Trophoblast cell (in vitro differentiated cells and primary cell): ENCODE measurements at regions not wholly inside any gene's neighbourhood (a gene's known extent, or its start where the extent isn't known, plus 50 kb on each side); places are given as distances from the start of the nearest gene placed in this dataset.

Experiments used
- DNase-seq, 2 donors: peaks; one replicate each; pipeline ENCODE4 v3.0.0-alpha.2; 2016
- H2AFZ ChIP-seq: 2 replicates; pipeline ENCODE4 v1.6.1; 2013; ENCODE audit warnings: low read length, moderate library complexity, mild to moderate bottlenecking; ENCODE audit not compliant: insufficient read depth, poor library complexity
- H2AK5ac ChIP-seq: 2 replicates; pipeline ENCODE4 v1.6.1; 2013; ENCODE audit warnings: mild to moderate bottlenecking, low read length
- H2BK120ac ChIP-seq: 2 replicates; pipeline ENCODE4 v1.6.1; 2013; ENCODE audit warnings: low read length, mild to moderate bottlenecking, moderate library complexity; ENCODE audit not compliant: insufficient read depth, poor library complexity
- H2BK12ac ChIP-seq: 2 replicates; pipeline ENCODE4 v1.6.1; 2013; ENCODE audit warnings: mild to moderate bottlenecking, low read length, moderate library complexity
- H2BK5ac ChIP-seq: 2 replicates; pipeline ENCODE4 v1.6.1; 2013; ENCODE audit warnings: low read length, low read depth, moderate library complexity, mild to moderate bottlenecking; ENCODE audit not compliant: poor library complexity
- H3K14ac ChIP-seq: 2 replicates; pipeline ENCODE4 v1.6.1; 2013; ENCODE audit warnings: mild to moderate bottlenecking, low read length
- H3K18ac ChIP-seq: 2 replicates; pipeline ENCODE4 v1.6.1; 2013; ENCODE audit warnings: mild to moderate bottlenecking, low read length
- H3K23ac ChIP-seq: 2 replicates; pipeline ENCODE4 v1.6.1; 2013; ENCODE audit warnings: low read length
- H3K27ac ChIP-seq: 2 replicates; pipeline ENCODE4 v1.5.1; 2013; ENCODE audit warnings: low read depth, mild to moderate bottlenecking, inconsistent platforms, low read length, moderate library complexity
- H3K27me3 ChIP-seq: 2 replicates; pipeline ENCODE4 v1.6.1; 2013; ENCODE audit warnings: inconsistent platforms, mild to moderate bottlenecking, low read length, moderate library complexity; ENCODE audit not compliant: insufficient read depth
- H3K36me3 ChIP-seq, 2 experiments: 1 replicate in 1 of 2; 2 replicates in 1 of 2; pipeline ENCODE4 v1.6.1; 2013; ENCODE audit warnings: low read length in 2 of 2, mild to moderate bottlenecking in 2 of 2, moderate library complexity in 1 of 2; ENCODE audit not compliant: insufficient read depth in 2 of 2, control insufficient read depth in 1 of 2
- H3K4ac ChIP-seq: 2 replicates; pipeline ENCODE4 v1.6.1; 2013; ENCODE audit warnings: low read depth, mild to moderate bottlenecking, low read length, moderate library complexity
- H3K4me1 ChIP-seq, 2 experiments: 1 replicate in 1 of 2; 2 replicates in 1 of 2; pipeline ENCODE4 v1.6.1; 2013; ENCODE audit warnings: low read length in 2 of 2, mild to moderate bottlenecking in 2 of 2, moderate library complexity in 1 of 2; ENCODE audit not compliant: insufficient read depth in 2 of 2, control insufficient read depth in 1 of 2
- H3K4me2 ChIP-seq: 2 replicates; pipeline ENCODE4 v1.6.1; 2013; ENCODE audit warnings: inconsistent platforms, mild to moderate bottlenecking, low read length, moderate library complexity
- H3K4me3 ChIP-seq: 2 replicates; pipeline ENCODE4 v1.5.1; 2013; ENCODE audit warnings: mild to moderate bottlenecking, low read depth, low read length, inconsistent platforms
- H3K79me1 ChIP-seq: one replicate; pipeline ENCODE4 v1.6.1; 2013; ENCODE audit warnings: low read length
- H3K79me2 ChIP-seq: 2 replicates; pipeline ENCODE4 v1.6.1; 2013; ENCODE audit warnings: low read length, mild to moderate bottlenecking; ENCODE audit not compliant: control insufficient read depth, insufficient read depth, poor library complexity
- H3K9ac ChIP-seq: 2 replicates; pipeline ENCODE4 v1.6.1; 2013; ENCODE audit warnings: mild to moderate bottlenecking, low read length
- H3K9me3 ChIP-seq: 2 replicates; pipeline ENCODE4 v1.6.1; 2013; ENCODE audit warnings: low read depth, mild to moderate bottlenecking, control low read depth, inconsistent platforms, low read length; ENCODE audit not compliant: insufficient read depth
- H4K12ac ChIP-seq: 2 replicates; pipeline ENCODE4 v1.6.1; 2013; ENCODE audit warnings: low read depth, mild to moderate bottlenecking, low read length, moderate library complexity
- H4K8ac ChIP-seq: 2 replicates; pipeline ENCODE4 v1.6.1; 2013; ENCODE audit warnings: low read depth, mild to moderate bottlenecking, low read length, moderate library complexity
- H4K91ac ChIP-seq: one replicate; pipeline ENCODE4 v1.6.1; 2013; ENCODE audit warnings: low read depth, mild to moderate bottlenecking, low read length, moderate library complexity
- WGBS: extraction: QIAGEN DNeasy Blood & Tissue Kit; methylation state at CpG from one replicate; pipeline ENCODE4 v1.1.7; 2013; ENCODE audit warnings: missing lambda C conversion rate; ENCODE audit not compliant: insufficient read length, insufficient coverage; ENCODE audit errors: extremely low coverage; 5-methylcytosine and 5-hydroxymethylcytosine counted together

GRCh38 chr1:164982545-164982944, 374.0 kb downstream of the LMX1A start:
- no peaks in the 10 kb centered on the region for H3K27me3 ChIP-seq
- H3K4me1 ChIP-seq = peaks cover 7 to 14% of the 10 kb centered on the region in 2 experiments
- H4K91ac ChIP-seq = no peak overlapping the region
- H3K23ac ChIP-seq = no peak overlapping the region
- no peak overlapping the region for H3K14ac ChIP-seq
- H3K18ac ChIP-seq = no peak overlapping the region
- H2BK12ac ChIP-seq = no peak overlapping the region
- H2AK5ac ChIP-seq = no peak overlapping the region
- no peak overlapping the region for H2BK120ac ChIP-seq
- no peaks in the 10 kb centered on the region for H3K9me3 ChIP-seq
- no peak overlapping the region for H4K12ac ChIP-seq
- no peak overlapping the region for H3K4me2 ChIP-seq
- WGBS = no CpG with 5 or more reads among the region's 1 CpG
- H2AFZ ChIP-seq = no peak overlapping the region
- no peaks in the 10 kb centered on the region for H3K79me2 ChIP-seq
- no peak overlapping the region for H3K4ac ChIP-seq
- no peaks in the 10 kb centered on the region for H3K36me3 ChIP-seq
- no peak for DNase-seq
- peaks cover 1% of the 10 kb centered on the region for H3K79me1 ChIP-seq
- H3K9ac ChIP-seq = no peak overlapping the region
- no peak overlapping the region for H4K8ac ChIP-seq
- no peak overlapping the region for H3K4me3 ChIP-seq
- H3K27ac ChIP-seq = peak overlapping the region; percentile 9
- H2BK5ac ChIP-seq = no peak overlapping the region

- Histone ChIP-seq H3K4me2 (no peak overlapping the region), H3K79me2 (no peaks in the 10 kb centered on the region), H3K36me3 (no peaks in the 10 kb centered on the region), H4K8ac (no peak overlapping the region), H4K91ac (no peak overlapping the region), H3K18ac (no peak overlapping the region), H2BK12ac (no peak overlapping the region), H3K14ac (no peak overlapping the region), H3K23ac (no peak overlapping the region), H2AK5ac (no peak overlapping the region), H3K9ac (no peak overlapping the region), H3K4me3 (no peak overlapping the region), H3K9me3 (no peaks in the 10 kb centered on the region), H3K79me1 (peaks cover 1% of the 10 kb centered on the region), H2AFZ (no peak overlapping the region), H2BK120ac (no peak overlapping the region), H4K12ac (no peak overlapping the region), H2BK5ac (no peak overlapping the region), H3K4ac (no peak overlapping the region), H3K4me1 (peaks cover 2 to 10% of the 10 kb centered on the region in 2 experiments), H3K27ac (no peak overlapping the region), H3K27me3 (no peaks in the 10 kb centered on the region)
- WGBS = no CpG with 5 or more reads among the region's 3 CpGs
- no peak for DNase-seq
Measured at GRCh38 chr1:164977561-164977960, 379.0 kb downstream of the LMX1A start.

GRCh38 chr1:164971921-164972415, 384.5 kb downstream of the LMX1A start:
- no peak overlapping the region for H2AFZ ChIP-seq
- no CpG with 5 or more reads among the region's 6 CpGs for WGBS
- no peak overlapping the region for H3K23ac ChIP-seq
- no peak overlapping the region for H3K4me2 ChIP-seq
- H2BK12ac ChIP-seq = no peak overlapping the region
- H3K14ac ChIP-seq = no peak overlapping the region
- no peaks in the 10 kb centered on the region for H3K79me2 ChIP-seq
- H2BK120ac ChIP-seq = no peak overlapping the region
- H2BK5ac ChIP-seq = no peak overlapping the region
- H3K18ac ChIP-seq = no peak overlapping the region
- H3K4me3 ChIP-seq = no peak overlapping the region
- no peak overlapping the region for H3K27ac ChIP-seq
- H3K36me3 ChIP-seq = no peaks in the 10 kb centered on the region
- H3K9me3 ChIP-seq = peaks cover 2% of the 10 kb centered on the region
- no peaks in the 10 kb centered on the region for H3K79me1 ChIP-seq
- no peak overlapping the region for H4K8ac ChIP-seq
- no peak overlapping the region for H2AK5ac ChIP-seq
- H4K91ac ChIP-seq = no peak overlapping the region
- no peaks in the 10 kb centered on the region for H3K27me3 ChIP-seq
- no peak overlapping the region for H3K4ac ChIP-seq
- H4K12ac ChIP-seq = no peak overlapping the region
- DNase-seq = no peak
- peaks cover 6 to 12% of the 10 kb centered on the region in 2 experiments for H3K4me1 ChIP-seq
- no peak overlapping the region for H3K9ac ChIP-seq

GRCh38 chr1:164971391-164971790, 385.1 kb downstream of the LMX1A start:
- Histone ChIP-seq H3K9ac (no peak overlapping the region), H3K27me3 (no peaks in the 10 kb centered on the region), H3K4me2 (no peak overlapping the region), H2BK5ac (no peak overlapping the region), H3K14ac (no peak overlapping the region), H4K91ac (no peak overlapping the region), H4K8ac (no peak overlapping the region), H3K18ac (no peak overlapping the region), H3K4me1 (peaks cover 4 to 8% of the 10 kb centered on the region in 2 experiments), H3K4me3 (no peak overlapping the region), H2BK120ac (no peak overlapping the region), H3K36me3 (no peaks in the 10 kb centered on the region), H3K23ac (no peak overlapping the region), H3K27ac (no peak overlapping the region), H3K9me3 (peaks cover 2% of the 10 kb centered on the region), H2AK5ac (no peak overlapping the region), H4K12ac (no peak overlapping the region), H3K4ac (no peak overlapping the region), H2AFZ (no peak overlapping the region), H3K79me1 (no peaks in the 10 kb centered on the region), H2BK12ac (no peak overlapping the region), H3K79me2 (no peaks in the 10 kb centered on the region)
- WGBS = no CpG with 5 or more reads among the region's 5 CpGs
- no peak for DNase-seq
